ENCODE measurements at regions not wholly inside any gene's neighbourhood (a gene's known extent, or its start where the extent isn't known, plus 50 kb on each side); places are given as distances from the start of the nearest gene placed in this dataset.

DNA sequence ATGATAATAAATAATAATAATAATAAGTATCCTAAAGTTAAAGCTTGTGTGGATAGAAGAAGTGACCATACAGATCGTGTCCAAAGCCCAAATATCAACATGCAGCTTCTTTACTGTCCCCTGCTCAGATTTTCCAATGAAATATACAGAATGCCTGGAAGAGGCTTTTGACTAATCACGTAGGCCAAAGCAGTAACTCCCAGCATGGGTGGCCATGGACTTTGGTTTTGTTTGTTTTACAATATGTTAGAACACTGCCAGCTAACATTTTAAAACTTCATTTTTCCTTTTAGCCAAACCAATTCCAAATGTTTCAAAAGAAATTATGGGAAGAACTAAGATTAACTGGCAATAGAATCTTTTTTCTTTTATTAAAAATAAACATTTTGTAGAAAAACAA, 400.0 kb upstream of the FLRT2 start:
- TF ChIP-seq FOXP2 (optimal IDR thresholded peaks at IDR 0.05; ENCODE audit: control extremely low read depth, extremely low read length, insufficient read depth) (no peak), EZH2 (IDR thresholded peaks at IDR 0.05) (no peak)
